DND-41 (cell line): ENCODE measurements at regions not wholly inside any gene's neighbourhood (a gene's known extent, or its start where the extent isn't known, plus 50 kb on each side); places are given as distances from the start of the nearest gene placed in this dataset.

Source experiments
- ATAC-seq: fragments of 200-7000 bp; cut with Tn5 transposase; 3 replicates; pipeline ENCODE4 v1.9.1; 2021; ENCODE audit warnings: low read depth; ENCODE audit not compliant: insufficient read depth
- DNase-seq: peaks from one replicate; pipeline ENCODE4 v3.0.0-alpha.2; 2020
- H2AFZ ChIP-seq: 2 replicates; pipeline ENCODE4 v1.6.0; 2012; ENCODE audit warnings: low read depth, low read length
- H3K27ac ChIP-seq: 2 replicates; pipeline ENCODE4 v1.5.1; 2012; ENCODE audit warnings: low read length, inconsistent platforms
- H3K27me3 ChIP-seq: fragments of 200-600 bp; sonication (generic); 2 replicates; pipeline ENCODE4 v1.6.0; 2012; ENCODE audit warnings: low read length, mild to moderate bottlenecking, inconsistent platforms; ENCODE audit not compliant: insufficient read depth, poor library complexity
- H3K36me3 ChIP-seq: 2 replicates; pipeline ENCODE4 v1.5.1; 2012; ENCODE audit warnings: low read length, inconsistent platforms; ENCODE audit not compliant: insufficient read depth
- H3K4me1 ChIP-seq: 2 replicates; pipeline ENCODE4 v1.5.1; 2012; ENCODE audit warnings: mild to moderate bottlenecking, low read length; ENCODE audit not compliant: insufficient read depth
- H3K4me2 ChIP-seq: 2 replicates; pipeline ENCODE4 v1.6.0; 2012; ENCODE audit warnings: mild to moderate bottlenecking, moderate library complexity, low read length, inconsistent platforms; ENCODE audit not compliant: insufficient read depth
- H3K4me3 ChIP-seq, 2 experiments: fragments of 200-600 bp in 1 of 2; shearing (Covaris generic) in 1 of 2; 2 replicates each; pipeline ENCODE4 v1.5.1; 2012 to 2016; ENCODE audit warnings: inconsistent platforms in 2 of 2, low read length in 2 of 2, mild to moderate bottlenecking in 2 of 2, low read depth in 1 of 2, moderate library complexity in 1 of 2
- H3K79me2 ChIP-seq: 2 replicates; pipeline ENCODE4 v1.6.0; 2012; ENCODE audit warnings: low read length, inconsistent platforms; ENCODE audit not compliant: insufficient read depth
- H3K9ac ChIP-seq: 2 replicates; pipeline ENCODE4 v1.6.0; 2012; ENCODE audit warnings: low read depth, mild to moderate bottlenecking, inconsistent platforms, low read length, moderate library complexity
- H3K9me3 ChIP-seq: 2 replicates; pipeline ENCODE4 v1.5.1; 2012; ENCODE audit warnings: low read length, moderate library complexity, mild to moderate bottlenecking, inconsistent platforms; ENCODE audit not compliant: insufficient read depth, severe bottlenecking
- H4K20me1 ChIP-seq: 2 replicates; pipeline ENCODE4 v1.6.0; 2012; ENCODE audit warnings: low read length; ENCODE audit not compliant: insufficient read depth
- EZH2 ChIP-seq: IDR thresholded peaks from 3 replicates; pipeline ENCODE4 v1.6.1; 2012; ENCODE audit warnings: borderline replicate concordance, low read depth, mild to moderate bottlenecking, moderate library complexity, low read length, inconsistent platforms; ENCODE audit not compliant: severe bottlenecking
- TF ChIP-seq, protein P1 (sequence below): IDR thresholded peaks from 2 replicates; pipeline ENCODE4 v1.5.1; 2012; ENCODE audit warnings: borderline replicate concordance, low read length, moderate library complexity, mild to moderate bottlenecking; ENCODE audit not compliant: poor library complexity, severe bottlenecking; ENCODE audit errors: extremely low read depth

DNA sequence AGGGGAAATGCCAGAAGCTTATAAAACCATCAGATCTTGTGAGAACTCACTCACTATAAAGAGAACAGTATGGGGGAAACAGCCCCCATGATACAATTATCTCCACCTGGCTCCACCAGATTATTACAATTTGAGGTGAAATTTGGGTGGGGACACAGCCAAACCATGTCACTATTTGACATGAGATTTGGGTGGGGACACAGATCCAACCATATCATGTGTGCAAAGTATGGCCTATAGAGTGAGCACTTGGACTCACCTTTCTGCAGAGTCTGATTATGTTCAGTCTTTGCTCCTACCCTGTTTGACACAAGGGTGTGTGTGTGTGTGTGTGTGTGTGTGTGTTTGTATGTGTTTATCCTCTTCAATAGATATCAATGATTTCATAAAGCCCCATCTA lies 287.5 kb downstream of the ZNF536 start:
- DNase-seq (no peak), ATAC-seq (no peak)
- H4K20me1 ChIP-seq = no peaks in the 10 kb centered on the region
- no peaks in the 10 kb centered on the region for H3K9me3 ChIP-seq
- no peak overlapping the region for H3K4me3 ChIP-seq
- H3K9ac ChIP-seq = no peak overlapping the region
- H3K4me2 ChIP-seq = no peak overlapping the region
- no peaks in the 10 kb centered on the region for H3K36me3 ChIP-seq
- no peaks in the 10 kb centered on the region for H3K79me2 ChIP-seq
- H3K27ac ChIP-seq = no peak overlapping the region
- no peak overlapping the region for H2AFZ ChIP-seq
- TF ChIP-seq EZH2 = no peak
- TF ChIP-seq, protein P1, sequence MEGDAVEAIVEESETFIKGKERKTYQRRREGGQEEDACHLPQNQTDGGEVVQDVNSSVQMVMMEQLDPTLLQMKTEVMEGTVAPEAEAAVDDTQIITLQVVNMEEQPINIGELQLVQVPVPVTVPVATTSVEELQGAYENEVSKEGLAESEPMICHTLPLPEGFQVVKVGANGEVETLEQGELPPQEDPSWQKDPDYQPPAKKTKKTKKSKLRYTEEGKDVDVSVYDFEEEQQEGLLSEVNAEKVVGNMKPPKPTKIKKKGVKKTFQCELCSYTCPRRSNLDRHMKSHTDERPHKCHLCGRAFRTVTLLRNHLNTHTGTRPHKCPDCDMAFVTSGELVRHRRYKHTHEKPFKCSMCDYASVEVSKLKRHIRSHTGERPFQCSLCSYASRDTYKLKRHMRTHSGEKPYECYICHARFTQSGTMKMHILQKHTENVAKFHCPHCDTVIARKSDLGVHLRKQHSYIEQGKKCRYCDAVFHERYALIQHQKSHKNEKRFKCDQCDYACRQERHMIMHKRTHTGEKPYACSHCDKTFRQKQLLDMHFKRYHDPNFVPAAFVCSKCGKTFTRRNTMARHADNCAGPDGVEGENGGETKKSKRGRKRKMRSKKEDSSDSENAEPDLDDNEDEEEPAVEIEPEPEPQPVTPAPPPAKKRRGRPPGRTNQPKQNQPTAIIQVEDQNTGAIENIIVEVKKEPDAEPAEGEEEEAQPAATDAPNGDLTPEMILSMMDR = no peak
- no peaks in the 10 kb centered on the region for H3K4me1 ChIP-seq
- no peaks in the 10 kb centered on the region for H3K27me3 ChIP-seq

GRCh38 chr19:30656520-30657100 lies 284.4 kb downstream of the ZNF536 start:
- no peak for TF ChIP-seq EZH2
- TF ChIP-seq, protein P1 = no peak
- ATAC-seq = no peak

GRCh38 chr19:30653646-30654386 lies 281.6 kb downstream of the ZNF536 start:
- no peaks in the 10 kb centered on the region for H3K9me3 ChIP-seq
- H3K4me3 ChIP-seq = no peak overlapping the region
- H3K79me2 ChIP-seq = no peaks in the 10 kb centered on the region
- no peaks in the 10 kb centered on the region for H3K36me3 ChIP-seq
- TF ChIP-seq, protein P1 = no peak
- TF ChIP-seq EZH2 = no peak
- no peak overlapping the region for H3K9ac ChIP-seq
- ATAC-seq (no peak), DNase-seq (no peak)
- H3K27ac ChIP-seq = no peak overlapping the region
- no peak overlapping the region for H3K4me2 ChIP-seq
- H2AFZ ChIP-seq = no peak overlapping the region
- H3K4me1 ChIP-seq = no peaks in the 10 kb centered on the region
- no peaks in the 10 kb centered on the region for H4K20me1 ChIP-seq
- no peaks in the 10 kb centered on the region for H3K27me3 ChIP-seq

More at GRCh38 chr19:30656520-30657100, 284.4 kb downstream of the ZNF536 start:
- Histone ChIP-seq H3K9me3 (no peaks in the 10 kb centered on the region), H3K4me1 (no peaks in the 10 kb centered on the region), H3K9ac (no peak overlapping the region), H3K27ac (no peak overlapping the region), H3K27me3 (no peaks in the 10 kb centered on the region), H3K79me2 (no peaks in the 10 kb centered on the region), H2AFZ (no peak overlapping the region), H4K20me1 (no peaks in the 10 kb centered on the region), H3K4me2 (no peak overlapping the region), H3K4me3 (no peak overlapping the region), H3K36me3 (no peaks in the 10 kb centered on the region)
- no peak for DNase-seq
